T-helper 2 cell (primary cell): ENCODE measurements at regions not wholly inside any gene's neighbourhood (a gene's known extent, or its start where the extent isn't known, plus 50 kb on each side); places are given as distances from the start of the nearest gene placed in this dataset.
"Not testable (repeated sequence)": the region's sequence is repeated elsewhere in the genome, so short reads cannot be mapped to it uniquely, and the experiment has no call there.

Source experiments
- DNase-seq, 5 experiments: peaks; one replicate each; pipeline versions ENCODE4 v3.0.0 to v3.0.0-alpha.2; 2012 to 2022

- DNase-seq: no peak
These were observed 323.9 kb upstream of the DSEL start for GRCh38 chr18:67840379-67840778.

DNA sequence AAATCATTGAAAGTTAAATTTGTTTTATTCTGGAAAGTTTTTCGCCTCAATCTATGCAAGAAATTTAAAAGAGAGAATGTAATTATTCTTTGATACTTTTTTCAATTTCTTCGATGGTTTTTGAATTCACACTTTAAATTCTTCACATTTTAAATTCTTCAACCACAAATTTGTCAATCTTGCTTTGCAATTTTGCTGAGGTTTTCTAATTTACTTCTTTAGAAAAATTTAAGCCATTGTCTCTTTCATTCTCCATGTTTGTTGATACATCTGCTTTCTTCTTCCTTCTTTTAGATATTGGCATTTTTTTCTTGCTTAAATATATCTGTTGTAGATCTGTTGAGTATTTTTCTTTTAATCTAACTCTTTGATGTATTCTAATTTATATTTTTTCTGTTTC is 301.9 kb upstream of the DSEL start:
- no peak for DNase-seq

DNA sequence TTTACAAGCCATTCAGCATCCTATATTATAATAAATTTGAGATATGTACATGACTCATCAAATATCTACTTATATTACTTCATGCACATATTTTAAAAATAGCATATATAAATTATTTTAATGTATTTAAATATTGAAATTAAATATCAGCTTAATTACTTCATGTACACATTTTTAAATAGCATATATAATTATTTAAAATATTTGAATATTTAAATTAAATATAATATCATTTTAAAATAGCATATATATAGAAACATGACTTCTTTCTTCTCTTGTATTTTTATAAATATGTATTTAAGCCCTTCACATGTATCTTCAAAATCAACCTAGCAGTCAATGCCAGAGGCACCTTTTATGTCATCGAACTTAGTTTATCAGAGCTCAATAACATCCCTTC is 298.8 kb upstream of the DSEL start:
- no peak for DNase-seq

DNA sequence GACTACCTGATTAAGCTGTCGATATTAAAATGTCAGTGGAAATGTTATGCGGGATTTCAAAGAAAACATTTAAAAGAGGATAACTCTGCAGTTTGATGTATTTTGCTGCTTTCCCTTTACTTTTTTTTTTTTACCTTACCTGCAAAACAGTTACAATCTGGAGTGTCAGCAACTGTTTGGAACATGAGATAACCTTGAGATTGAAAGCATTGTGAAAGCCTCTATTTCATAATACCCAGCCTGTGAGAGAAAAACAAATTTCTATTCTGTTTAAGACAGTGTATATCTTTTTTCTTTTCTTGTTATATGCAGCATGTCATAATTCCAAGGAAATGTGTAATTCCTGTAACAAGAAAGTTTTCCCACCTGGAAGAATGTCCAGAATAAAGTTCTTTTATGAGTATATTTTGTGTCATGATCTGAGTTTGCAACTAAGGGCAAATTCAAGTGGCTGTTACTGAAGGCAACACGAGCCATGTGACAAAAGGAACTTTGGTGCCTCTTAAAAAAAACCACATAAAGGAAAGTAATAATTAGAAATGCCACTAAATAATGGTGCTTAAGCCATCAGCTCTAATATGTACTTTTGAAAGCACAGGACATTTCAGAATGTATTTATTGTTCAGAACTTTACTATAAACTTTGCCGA is 297.0 kb upstream of the DSEL start:
- DNase-seq: no peak

- DNase-seq: peak in 1 of 5 experiments; percentile 19
These were observed 288.7 kb upstream of the DSEL start for GRCh38 chr18:67805261-67805660.

- no peak for DNase-seq
These were observed 278.0 kb upstream of the DSEL start for GRCh38 chr18:67794521-67794920.

DNA sequence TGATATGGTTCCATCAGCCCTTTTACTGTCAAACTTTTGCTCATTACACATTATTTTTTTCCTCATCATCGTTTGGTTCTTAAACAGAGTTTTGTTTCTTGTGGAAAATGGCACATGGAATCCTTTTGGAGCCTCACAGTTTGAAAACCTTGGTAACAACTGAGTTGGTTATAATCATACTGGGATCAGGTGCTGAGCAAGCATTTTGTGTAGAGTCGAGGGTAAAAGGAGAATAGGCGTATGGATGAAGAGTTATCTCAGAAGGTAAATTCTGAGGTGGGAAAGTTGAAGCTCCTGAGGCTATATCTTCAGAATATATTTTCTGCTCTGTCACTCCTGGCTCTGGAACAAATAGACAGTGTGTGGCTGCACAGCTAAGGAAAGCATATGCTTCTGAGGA is 274.0 kb upstream of the DSEL start:
- no peak for DNase-seq

DNA sequence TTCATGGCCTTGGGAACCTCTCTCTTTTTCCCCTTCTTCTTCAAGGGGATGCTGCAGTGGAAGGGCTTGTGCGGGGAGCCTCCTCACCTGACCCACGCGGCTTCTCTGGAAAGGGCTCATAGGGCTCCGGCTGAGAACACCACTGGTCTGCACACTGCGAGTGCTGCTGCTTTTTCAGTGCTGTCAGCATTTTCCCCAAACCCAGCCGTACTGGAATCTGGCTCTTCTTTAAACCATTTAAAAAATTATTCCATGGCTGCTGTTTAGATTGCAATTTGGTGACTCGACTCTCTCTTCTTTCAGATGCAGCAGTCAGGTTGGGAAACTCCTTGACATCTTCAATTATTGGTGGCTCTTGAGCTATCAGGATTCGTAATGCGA is 272.6 kb upstream of the DSEL start:
- no peak for DNase-seq

GRCh38 chr18:67788310-67789164 is 272.0 kb upstream of the DSEL start:
- DNase-seq: no peak

- DNase-seq: no peak
These were observed 266.9 kb upstream of the DSEL start for GRCh38 chr18:67783196-67783946.

DNA sequence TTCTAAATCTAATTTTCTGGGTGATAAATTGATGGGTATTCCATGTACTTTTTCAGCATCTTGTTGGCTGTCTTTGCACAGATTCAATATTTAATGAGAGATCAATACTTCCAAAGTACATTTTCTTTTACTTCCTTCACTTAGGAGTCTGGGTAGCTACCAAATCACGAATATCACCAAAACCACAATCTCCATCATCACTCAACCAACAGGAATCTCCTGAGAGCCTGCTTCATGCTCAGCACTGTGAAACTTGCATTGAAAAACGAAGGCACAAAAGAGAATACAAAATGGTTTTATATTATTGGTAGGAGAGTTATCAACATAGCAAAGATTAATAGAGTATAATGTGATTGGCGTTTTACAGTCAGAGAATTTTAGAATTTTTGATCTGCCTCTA is 261.5 kb upstream of the DSEL start:
- DNase-seq: no peak

DNA sequence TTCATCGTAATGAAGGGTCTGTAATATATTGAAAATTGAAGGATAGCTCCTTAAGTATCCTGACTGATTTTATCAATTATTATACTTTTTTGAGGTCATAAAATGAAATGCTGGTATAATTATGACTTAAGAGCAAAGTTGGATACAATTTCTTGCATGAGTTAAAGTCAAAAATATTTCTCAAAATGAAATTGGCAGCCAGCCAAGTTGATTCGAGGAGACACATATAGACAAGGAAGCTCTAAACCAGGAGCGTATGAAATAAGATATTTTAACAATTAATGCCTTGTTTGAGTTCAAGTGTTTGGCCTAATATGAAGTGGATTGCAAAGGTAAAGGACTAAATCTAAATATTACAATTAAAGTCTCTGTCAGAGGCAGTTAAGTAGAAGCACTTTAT is 260.4 kb upstream of the DSEL start:
- DNase-seq: no peak

- DNase-seq: no peak
These were observed 254.8 kb upstream of the DSEL start for GRCh38 chr18:67771271-67771670.

DNA sequence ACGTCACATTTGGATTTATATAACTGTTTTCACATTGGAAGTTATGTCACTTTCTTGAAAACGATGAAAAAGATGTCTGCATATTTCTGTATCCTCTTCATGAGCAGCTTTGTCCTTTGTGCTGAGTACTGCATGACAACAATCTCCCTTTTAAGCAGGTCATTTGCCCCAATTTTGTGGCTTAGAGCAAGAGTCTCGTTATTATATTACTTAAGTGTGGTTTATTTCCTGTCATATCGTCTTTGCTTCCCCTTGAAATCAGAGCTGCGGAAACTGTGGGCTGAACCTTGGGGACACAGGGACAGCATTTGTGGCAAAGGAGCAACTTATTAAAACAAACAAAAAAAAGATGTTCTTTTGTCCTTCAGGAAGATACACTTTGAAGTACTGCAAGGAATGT is 254.0 kb upstream of the DSEL start:
- no peak for DNase-seq

DNA sequence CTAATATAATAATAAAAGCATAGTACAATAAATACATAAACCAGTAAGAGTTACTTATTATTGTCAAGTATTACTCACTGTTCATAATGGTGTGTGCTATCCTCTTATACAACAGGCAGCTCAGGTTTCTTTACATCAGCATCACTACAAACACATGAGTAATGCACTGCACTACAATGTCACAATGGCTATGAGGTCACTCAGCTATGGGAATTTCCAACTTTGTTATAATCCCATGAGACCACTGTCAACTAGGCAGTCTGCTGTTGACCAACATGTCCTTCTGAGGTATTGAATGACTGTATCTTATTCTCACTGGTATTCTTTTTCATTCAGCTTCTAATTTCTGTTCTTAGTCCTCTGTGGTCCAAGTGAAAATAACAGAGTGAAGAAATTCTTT is 250.4 kb upstream of the DSEL start:
- no peak for DNase-seq

GRCh38 chr18:67752211-67752610 is 235.7 kb upstream of the DSEL start:
- not testable (repeated sequence) for DNase-seq

DNA sequence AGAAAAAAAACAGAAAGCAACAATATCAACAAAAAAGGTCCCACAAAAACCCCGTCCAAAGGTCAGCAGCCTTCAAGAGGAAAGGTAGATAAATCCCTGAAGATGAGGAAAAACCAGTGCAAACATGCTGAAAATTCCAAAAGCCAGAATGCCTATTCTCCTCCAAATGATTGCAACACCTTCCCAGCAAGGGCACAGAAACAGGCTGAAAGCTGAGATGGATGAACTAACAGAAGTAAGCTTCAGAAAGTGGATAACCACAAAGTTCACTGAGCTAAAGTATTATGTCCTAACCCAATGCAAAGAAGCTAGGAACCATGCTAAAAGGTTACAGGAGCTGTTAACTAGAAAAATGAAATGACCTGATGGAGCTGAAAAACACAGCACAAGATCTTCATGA is 226.4 kb upstream of the DSEL start:
- DNase-seq: no peak

DNA sequence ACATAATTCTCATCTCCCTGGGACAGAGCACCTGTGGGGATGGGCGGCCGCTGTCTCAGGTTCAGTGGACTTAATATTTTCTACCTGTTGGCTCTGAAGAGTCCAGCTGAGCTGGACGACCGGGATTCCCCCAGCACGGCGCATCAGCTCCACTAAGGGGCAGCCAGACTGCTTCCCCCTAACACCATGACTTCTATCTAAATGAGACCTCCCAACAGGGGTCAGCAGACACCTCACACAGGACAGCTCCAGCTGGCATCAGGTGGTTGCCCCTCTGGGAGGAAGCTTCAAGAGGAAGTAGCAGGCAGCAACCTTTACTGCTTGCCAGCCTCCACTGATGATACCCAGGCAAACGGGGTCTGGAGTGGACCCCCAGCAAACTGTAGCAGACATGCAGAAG is 226.0 kb upstream of the DSEL start:
- DNase-seq: no peak

GRCh38 chr18:67735506-67735905 is 219.0 kb upstream of the DSEL start:
- DNase-seq: no peak

DNA sequence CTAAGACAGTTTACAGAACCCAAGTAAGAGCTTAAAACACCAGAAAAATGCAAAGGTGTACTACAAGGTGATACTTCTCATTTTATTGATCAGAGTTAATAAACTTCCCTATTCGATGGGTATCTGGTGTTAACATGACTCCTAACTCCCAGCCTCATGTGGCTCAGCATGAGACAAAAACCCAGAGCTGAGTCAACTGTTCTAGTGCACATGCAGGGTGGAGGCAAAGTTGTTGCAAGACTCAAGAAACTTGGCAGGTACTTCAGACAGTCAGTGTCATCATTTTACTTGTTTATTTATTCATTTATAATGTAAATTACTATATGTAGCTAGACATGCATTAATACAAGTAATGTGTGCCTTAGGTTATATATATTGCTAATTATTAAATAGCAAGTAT is 216.6 kb upstream of the DSEL start:
- DNase-seq: no peak

- DNase-seq: no peak
These were observed 215.3 kb upstream of the DSEL start for GRCh38 chr18:67731851-67732250.

- DNase-seq: no peak
These were observed 214.4 kb upstream of the DSEL start for GRCh38 chr18:67730886-67731285.

DNA sequence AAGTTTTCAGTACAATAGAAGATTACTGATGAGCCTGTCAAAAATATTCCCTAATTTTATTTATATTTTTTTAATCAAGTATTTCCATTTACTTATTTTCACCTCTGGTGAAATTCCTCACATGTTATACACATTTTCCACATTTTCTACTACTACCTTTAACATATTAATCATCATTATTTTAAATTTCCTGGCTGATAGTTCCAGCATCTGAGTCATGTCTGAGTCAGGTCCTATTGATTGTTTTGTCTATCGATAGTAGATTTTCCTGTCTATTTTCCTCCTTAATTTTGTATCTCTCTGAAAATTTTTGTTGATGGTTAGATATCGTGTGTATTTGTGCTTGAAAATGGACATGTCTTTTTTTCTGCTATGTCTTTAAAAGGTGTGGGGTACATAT is 211.8 kb upstream of the DSEL start:
- no peak for DNase-seq

- DNase-seq: no peak
These were observed 210.4 kb upstream of the DSEL start for GRCh38 chr18:67726882-67727281.
